ENCODE measurements at regions not wholly inside any gene's neighbourhood (a gene's known extent, or its start where the extent isn't known, plus 50 kb on each side); places are given as distances from the start of the nearest gene placed in this dataset.

GRCh38 chr5:12951846-12952245, 992.6 kb downstream of the DNAH5 start:
- no peak for TF ChIP-seq NANOG (IDR thresholded peaks at IDR 0.05; ENCODE audit: borderline replicate concordance)
- no peak for TF ChIP-seq EZH2 (IDR thresholded peaks at IDR 0.05; ENCODE audit: low read depth, unreplicated experiment)
- TF ChIP-seq REST (IDR thresholded peaks at IDR 0.05; ENCODE audit: unreplicated experiment): no peak
- TF ChIP-seq CREB1 (CRISPR knock-in tag; IDR thresholded peaks at IDR 0.05; ENCODE audit: low read depth): no peak
- no peak for TF ChIP-seq CTCF (conservative IDR thresholded peaks at IDR 0.05; ENCODE audit: low read depth in 2 of 2)
- no peak for TF ChIP-seq ETS1 (IDR thresholded peaks at IDR 0.05)
- no peak for TF ChIP-seq POLR2AphosphoS5 (IDR thresholded peaks at IDR 0.05; ENCODE audit: low read depth)
- TF ChIP-seq EZH2phosphoT487 (IDR thresholded peaks at IDR 0.05; ENCODE audit: unreplicated experiment): no peak

Measured in GM23338 (cell line).